GM23248 (cell line): ENCODE measurements at regions not wholly inside any gene's neighbourhood (a gene's known extent, or its start where the extent isn't known, plus 50 kb on each side); places are given as distances from the start of the nearest gene placed in this dataset.

Experiments used
- EZH2 ChIP-seq: fragments of 200-600 bp; sonication (generic); IDR thresholded peaks from 2 replicates; pipeline ENCODE4 v1.6.1; 2018; ENCODE audit warnings: antibody characterized with exemption, mild to moderate bottlenecking; ENCODE audit not compliant: insufficient read depth, poor library complexity, severe bottlenecking
- EZH2phosphoT487 ChIP-seq: fragments of 200-600 bp; sonication (generic); IDR thresholded peaks from 2 replicates; pipeline ENCODE4 v1.6.1; 2018; ENCODE audit warnings: antibody characterized with exemption, moderate library complexity, mild to moderate bottlenecking, low read depth; ENCODE audit not compliant: insufficient read depth

DNA sequence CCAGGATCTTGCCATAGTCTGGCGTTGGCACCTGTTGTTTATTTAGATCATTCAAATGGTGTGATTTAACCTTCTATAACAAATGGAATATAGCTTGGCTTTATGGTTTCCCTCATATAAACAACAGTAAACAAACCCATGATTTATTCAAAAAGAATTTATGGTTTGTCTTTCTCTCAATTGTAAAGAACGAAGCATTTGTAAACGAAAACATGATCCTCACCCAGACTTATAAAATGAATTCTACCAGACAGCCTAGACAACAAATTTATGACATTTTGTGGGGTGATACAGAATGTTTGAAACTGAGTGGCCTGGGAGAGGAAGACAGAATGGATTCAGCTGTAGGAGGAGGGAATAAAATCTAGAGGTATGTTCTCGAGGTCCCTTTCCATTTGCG lies 66.1 kb upstream of the PTGFR start:
- TF ChIP-seq EZH2 (no peak), EZH2phosphoT487 (no peak)
